Left cardiac atrium (tissue), 4 donors: ENCODE measurements at regions not wholly inside any gene's neighbourhood (a gene's known extent, or its start where the extent isn't known, plus 50 kb on each side); places are given as distances from the start of the nearest gene placed in this dataset.
"Not testable (repeated sequence)": the region's sequence is repeated elsewhere in the genome, so short reads cannot be mapped to it uniquely, and the experiment has no call there.

Source experiments
- ATAC-seq, 2 donors: fragments of 200-7000 bp; cut with Tn5 transposase; one replicate each; pipeline ENCODE4 v1.9.1; 2020; ENCODE audit warnings: mild to moderate bottlenecking in 2 of 2, moderate library complexity in 2 of 2
- DNase-seq: peaks from one replicate; pipeline ENCODE4 v3.0.0-alpha.2; 2020
- intact Hi-C, 2 donors: fragments of 100-400 bp; cut with DNase I; formaldehyde crosslinking; loops; one replicate each; pipeline versions ENCODE4 v1.14.1 to v1.15.1; 2022 to 2023
- donor health status: DM: no; HTN: yes; CAD: no.
- donor health status: DM: no; HTN: yes; CAD: no; lungs with severe emphysema.
- donor health status: DM: yes; HTN: yes; CAD: no.
- donor health status: Dilated cardiomyopathy.

GRCh38 chr12:90745211-90745610 lies 209.8 kb downstream of the CCER1 start:
- ATAC-seq (no peak), DNase-seq (no peak)
- intact Hi-C loops, result no loop called here

GRCh38 chr12:90741611-90742010 lies 213.4 kb downstream of the CCER1 start:
- intact Hi-C loops, result no loop called here
- DNase-seq, result no peak
- ATAC-seq, result no peak

DNA sequence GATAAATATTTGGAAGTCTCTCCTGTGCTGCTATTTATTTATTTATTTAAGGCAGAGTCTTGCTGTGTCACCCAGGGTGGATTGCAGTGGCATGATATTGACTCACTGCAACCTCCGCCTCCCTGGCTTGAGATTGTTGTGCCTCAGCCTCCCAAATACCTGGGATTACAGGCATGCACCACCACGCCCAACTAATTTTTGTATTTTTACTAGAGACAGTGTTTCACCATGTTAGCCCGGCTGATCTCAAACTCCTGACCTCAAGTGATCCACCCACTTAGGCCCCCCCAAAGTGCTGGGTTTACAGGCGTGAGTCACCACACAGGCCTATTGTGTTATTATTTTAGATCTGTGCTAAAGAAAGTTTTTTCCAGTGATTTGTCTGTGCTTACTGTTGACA lies 225.2 kb downstream of the CCER1 start:
- intact Hi-C loops, result no loop called here
- ATAC-seq, result no peak
- DNase-seq, result no peak

DNA sequence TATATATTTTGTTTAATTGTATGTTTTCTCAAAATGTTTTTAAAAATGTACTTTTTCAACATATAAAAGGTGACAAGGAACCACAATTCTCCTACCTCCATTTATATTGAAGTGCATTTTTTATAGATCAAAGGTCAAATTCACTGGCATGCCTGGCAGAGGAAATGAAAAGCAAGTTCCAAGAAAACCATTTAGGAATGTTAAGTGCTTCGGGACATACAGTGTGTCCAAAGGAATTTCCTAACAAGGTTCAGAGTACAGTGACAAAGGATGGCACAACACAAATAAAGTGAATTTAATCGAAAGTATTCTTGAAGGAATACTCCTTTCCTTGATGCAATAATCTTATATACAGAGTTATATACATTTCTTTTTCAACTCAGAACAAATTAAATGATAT lies 242.3 kb downstream of the CCER1 start:
- ATAC-seq, result no peak
- intact Hi-C loops, result no loop called here

DNA sequence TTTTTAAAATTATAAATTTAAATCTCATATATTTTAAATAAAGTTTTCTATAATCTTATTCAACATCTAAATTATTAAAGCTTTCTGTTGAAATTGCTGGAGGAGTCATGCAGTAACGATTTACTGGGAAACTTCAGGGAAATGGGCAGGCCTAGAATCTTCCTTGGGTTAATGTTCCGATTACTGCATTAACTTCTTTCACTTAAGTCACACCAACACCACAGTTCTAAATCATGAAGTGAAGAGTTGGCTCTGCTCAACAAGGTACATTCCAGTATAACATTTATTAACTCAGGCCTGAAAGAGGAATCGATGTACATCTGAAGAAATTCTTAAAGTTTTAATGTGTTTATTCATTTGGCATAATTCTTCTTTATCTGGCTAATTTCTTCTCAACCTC lies 244.3 kb downstream of the CCER1 start:
- ATAC-seq (no peak), DNase-seq (no peak)
- intact Hi-C loops, result no loop called here

More for the DNA sequence above, 242.3 kb downstream of the CCER1 start:
- no peak for DNase-seq

DNA sequence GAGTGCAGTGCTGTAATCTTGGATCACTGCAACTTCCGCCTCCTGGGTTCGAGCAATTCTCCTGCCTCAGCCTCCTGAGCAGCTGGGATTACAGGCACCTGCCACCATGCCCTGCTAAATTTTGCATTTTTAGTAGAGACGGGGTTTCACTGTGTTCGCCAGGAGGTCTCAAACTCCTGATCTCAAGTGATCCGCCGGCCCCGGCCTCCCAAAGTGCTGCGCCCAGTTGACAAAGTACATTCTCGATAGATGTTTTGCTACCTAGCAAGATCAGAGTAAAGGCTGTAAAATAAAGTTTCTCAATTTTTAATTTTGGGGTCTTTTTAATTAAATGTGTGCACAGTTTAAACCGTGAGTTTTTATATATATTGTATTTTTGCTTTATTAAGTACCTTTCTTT lies 248.9 kb downstream of the CCER1 start:
- ATAC-seq (no peak), DNase-seq (no peak)
- intact Hi-C loops, result no loop called here

DNA sequence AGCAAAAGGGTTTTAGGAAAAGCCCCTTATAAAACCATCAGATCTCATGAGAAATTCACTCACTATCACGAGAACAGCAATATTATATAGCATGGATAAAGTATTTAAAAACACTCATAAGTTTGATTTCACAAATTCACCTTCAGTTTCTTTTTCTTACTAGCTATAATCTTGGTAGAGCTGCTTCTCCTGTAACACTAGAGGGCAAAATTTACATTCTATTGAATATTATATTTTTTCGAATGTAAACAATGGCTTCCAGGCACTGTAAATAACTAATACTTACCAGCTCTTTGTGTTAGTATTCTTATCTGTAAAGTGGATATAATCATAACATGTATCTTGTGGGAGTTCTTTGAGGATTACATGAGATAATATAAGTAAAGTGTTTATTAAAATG lies 259.6 kb downstream of the CCER1 start:
- ATAC-seq, result no peak
- intact Hi-C loops, result no loop called here

DNA sequence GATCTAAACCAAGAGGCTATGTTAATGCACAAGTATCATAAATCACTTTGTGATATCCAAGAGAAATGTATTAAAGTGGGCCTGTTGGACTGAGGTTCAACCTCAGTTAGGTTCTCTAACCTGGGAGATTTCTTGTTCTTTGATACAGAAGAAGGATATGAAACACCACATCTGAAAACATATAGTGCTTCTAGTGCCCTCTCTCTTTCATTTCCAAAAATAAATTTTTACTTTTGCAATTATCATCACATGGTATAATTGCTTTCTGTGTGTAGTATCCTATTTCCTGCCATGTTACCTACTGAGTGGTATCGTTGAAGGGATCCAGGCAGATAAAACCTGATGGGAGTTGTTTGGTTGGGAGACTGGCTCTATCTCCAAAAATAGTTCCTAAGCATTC lies 264.9 kb downstream of the CCER1 start:
- ATAC-seq (no peak), DNase-seq (no peak)
- intact Hi-C loops, result no loop called here

More for the DNA sequence above, 259.6 kb downstream of the CCER1 start:
- no peak for DNase-seq

DNA sequence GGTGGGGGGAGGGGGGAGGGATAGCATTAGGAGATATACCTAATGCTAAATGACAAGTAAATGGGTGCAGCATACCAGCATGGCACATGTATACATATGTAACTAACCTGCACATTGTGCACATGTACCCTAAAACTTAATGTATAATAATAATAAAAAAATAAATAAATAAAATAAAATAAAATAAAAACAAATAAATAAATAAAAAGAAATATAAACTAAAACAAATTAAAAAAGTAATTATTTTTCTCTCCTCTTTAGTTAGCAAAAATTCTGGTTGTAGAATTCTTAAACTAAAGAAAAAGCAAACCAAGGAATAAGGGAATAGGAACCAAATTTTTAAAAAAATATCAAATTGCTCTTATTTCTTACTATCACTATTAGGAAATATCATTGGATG lies 267.3 kb downstream of the CCER1 start:
- DNase-seq, ATAC-seq, intact Hi-C loops: not testable (repeated sequence)

GRCh38 chr12:90683871-90684270 lies 271.1 kb downstream of the CCER1 start:
- no peak for DNase-seq
- no peak for ATAC-seq
- intact Hi-C loops, result no loop called here

GRCh38 chr12:90682398-90682797 lies 272.6 kb downstream of the CCER1 start:
- intact Hi-C loops, result no loop called here
- DNase-seq (no peak), ATAC-seq (no peak)

- no peak for DNase-seq
- intact Hi-C loops, result no loop called here
- no peak for ATAC-seq
Measured at GRCh38 chr12:90679674-90680073, 275.3 kb downstream of the CCER1 start.

DNA sequence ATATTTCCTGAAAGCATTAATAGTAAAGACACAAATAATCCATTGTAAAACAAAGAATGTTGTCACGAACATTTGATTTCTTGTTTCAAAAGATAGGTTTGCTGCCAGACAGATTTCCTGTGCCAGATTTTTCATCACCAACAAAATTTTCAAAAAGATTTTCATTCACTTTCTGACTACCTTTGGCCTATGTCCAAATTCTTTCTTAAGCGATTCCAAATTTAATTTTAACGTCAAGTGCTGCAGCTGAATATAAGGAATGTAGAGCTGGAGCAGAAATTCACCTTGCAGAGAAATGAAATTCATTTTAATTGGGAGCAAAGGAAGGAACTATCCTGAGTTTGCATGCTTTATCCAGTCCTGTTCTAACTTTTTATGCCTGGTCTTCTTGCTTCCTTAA lies 277.4 kb downstream of the CCER1 start:
- intact Hi-C loops, result no loop called here
- DNase-seq (no peak), ATAC-seq (no peak)

GRCh38 chr12:90677055-90677454 lies 277.9 kb downstream of the CCER1 start:
- DNase-seq (no peak), ATAC-seq (no peak)
- intact Hi-C loops, result no loop called here

GRCh38 chr12:90675106-90675505 lies 279.9 kb downstream of the CCER1 start:
- intact Hi-C loops, result no loop called here
- DNase-seq (no peak), ATAC-seq (no peak)

GRCh38 chr12:90672081-90672480 lies 282.9 kb downstream of the CCER1 start:
- ATAC-seq, result no peak
- intact Hi-C loops, result no loop called here
- no peak for DNase-seq

GRCh38 chr12:90663949-90664348 lies 291.0 kb downstream of the CCER1 start:
- ATAC-seq, DNase-seq, intact Hi-C loops: not testable (repeated sequence)

DNA sequence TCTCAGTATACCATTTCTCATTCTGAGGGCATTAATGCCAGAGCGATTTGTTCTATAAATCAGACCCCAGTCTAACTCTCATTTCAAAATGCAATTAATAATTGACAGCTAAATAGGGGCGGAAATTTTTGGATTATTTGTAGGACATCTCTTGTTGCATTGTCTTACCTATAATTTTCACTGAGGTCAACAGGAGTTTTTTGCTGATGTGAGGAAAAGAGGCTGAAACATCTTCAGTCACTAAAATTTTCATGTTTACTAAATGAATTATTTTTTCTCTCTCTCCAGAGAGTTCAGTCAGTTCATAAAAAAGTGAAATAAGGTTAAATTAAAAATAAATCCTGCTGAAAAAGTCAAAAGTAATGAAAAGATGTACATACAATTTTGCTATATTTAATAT lies 295.9 kb downstream of the CCER1 start:
- no peak for ATAC-seq

GRCh38 chr12:90653040-90653439 lies 301.9 kb downstream of the CCER1 start:
- intact Hi-C loops, result no loop called here
- ATAC-seq (no peak), DNase-seq (no peak)

More for the DNA sequence above, 295.9 kb downstream of the CCER1 start:
- intact Hi-C loops, result no loop called here
- no peak for DNase-seq

- DNase-seq (no peak), ATAC-seq (no peak)
- intact Hi-C loops, result no loop called here
Measured at GRCh38 chr12:90652280-90652679, 302.7 kb downstream of the CCER1 start.

GRCh38 chr12:90645181-90645580 lies 309.8 kb downstream of the CCER1 start:
- DNase-seq (no peak), ATAC-seq (no peak)
- intact Hi-C loops, result no loop called here

DNA sequence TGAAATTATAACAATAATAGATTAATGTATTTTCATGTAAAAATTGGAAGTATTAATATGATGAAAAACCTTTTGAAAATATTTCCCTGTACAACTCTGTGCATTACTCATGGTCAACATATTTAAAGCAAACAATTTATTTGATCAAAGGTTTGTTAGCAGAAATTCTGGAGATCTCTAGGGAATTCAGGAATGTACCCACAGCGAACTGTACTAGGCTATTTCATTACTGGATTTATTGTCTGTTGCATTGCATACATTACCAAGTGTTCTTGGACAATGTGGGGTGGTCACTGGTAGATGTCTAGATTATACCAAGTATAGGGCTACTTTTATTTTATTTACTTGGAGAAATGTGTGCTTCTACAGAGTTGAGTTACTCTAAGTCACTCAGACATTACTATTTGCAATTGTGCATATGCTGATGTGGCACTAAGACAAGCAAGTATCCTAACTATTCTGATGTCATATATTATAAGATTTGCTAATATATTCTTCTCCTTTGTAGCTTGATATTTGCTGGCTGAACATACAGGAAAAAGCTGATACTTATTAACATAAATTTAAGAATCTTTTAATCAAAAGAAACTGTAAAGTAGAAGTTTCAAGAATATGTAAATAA lies 323.3 kb downstream of the CCER1 start:
- DNase-seq, result no peak
- intact Hi-C loops, result no loop called here
- ATAC-seq, result no peak
